Parathyroid adenoma (tissue), 2 donors: ENCODE measurements at regions not wholly inside any gene's neighbourhood (a gene's known extent, or its start where the extent isn't known, plus 50 kb on each side); places are given as distances from the start of the nearest gene placed in this dataset.
A peak's percentile ranks its signal among the peaks of the same experiment; 100 is the strongest.

Experiments used
- H2AFZ ChIP-seq: fragments of 300-600 bp; sonication (generic); one replicate; pipeline ENCODE4 v1.7.0; 2017; ENCODE audit warnings: antibody characterized with exemption, mild to moderate bottlenecking
- H3K27ac ChIP-seq: fragments of 300-600 bp; sonication (generic); one replicate; pipeline ENCODE4 v1.7.0; 2017
- H3K27me3 ChIP-seq: fragments of 300-600 bp; sonication (generic); one replicate; pipeline ENCODE4 v1.7.0; 2017; ENCODE audit warnings: low read length; ENCODE audit not compliant: control insufficient read depth, insufficient read depth
- H3K36me3 ChIP-seq: fragments of 300-600 bp; sonication (generic); one replicate; pipeline ENCODE4 v1.7.0; 2017; ENCODE audit warnings: low read length; ENCODE audit not compliant: control insufficient read depth, insufficient read depth
- H3K4me1 ChIP-seq: fragments of 300-600 bp; sonication (generic); one replicate; pipeline ENCODE4 v1.7.0; 2017; ENCODE audit warnings: control low read depth
- H3K4me2 ChIP-seq: fragments of 300-600 bp; sonication (generic); one replicate; pipeline ENCODE4 v1.7.0; 2017; ENCODE audit warnings: low read length
- H3K4me3 ChIP-seq: fragments of 300-600 bp; sonication (generic); one replicate; pipeline ENCODE4 v1.7.0; 2017; ENCODE audit warnings: low read depth, low read length
- H3K79me2 ChIP-seq: fragments of 300-600 bp; sonication (generic); one replicate; pipeline ENCODE4 v1.7.0; 2017; ENCODE audit warnings: control low read depth
- H3K9ac ChIP-seq: fragments of 300-600 bp; sonication (generic); one replicate; pipeline ENCODE4 v1.7.0; 2017; ENCODE audit warnings: mild to moderate bottlenecking
- H3K9me3 ChIP-seq: fragments of 300-600 bp; sonication (generic); one replicate; pipeline ENCODE4 v1.7.0; 2017; ENCODE audit warnings: low read length; ENCODE audit not compliant: control insufficient read depth
- TF ChIP-seq, protein P1 (sequence below): fragments of 300-600 bp; sonication (generic); IDR thresholded peaks from one replicate; pipeline ENCODE4 v1.7.0; 2017; ENCODE audit warnings: antibody characterized with exemption, mild to moderate bottlenecking
- donor health status: primary hyperparathyroidism.

DNA sequence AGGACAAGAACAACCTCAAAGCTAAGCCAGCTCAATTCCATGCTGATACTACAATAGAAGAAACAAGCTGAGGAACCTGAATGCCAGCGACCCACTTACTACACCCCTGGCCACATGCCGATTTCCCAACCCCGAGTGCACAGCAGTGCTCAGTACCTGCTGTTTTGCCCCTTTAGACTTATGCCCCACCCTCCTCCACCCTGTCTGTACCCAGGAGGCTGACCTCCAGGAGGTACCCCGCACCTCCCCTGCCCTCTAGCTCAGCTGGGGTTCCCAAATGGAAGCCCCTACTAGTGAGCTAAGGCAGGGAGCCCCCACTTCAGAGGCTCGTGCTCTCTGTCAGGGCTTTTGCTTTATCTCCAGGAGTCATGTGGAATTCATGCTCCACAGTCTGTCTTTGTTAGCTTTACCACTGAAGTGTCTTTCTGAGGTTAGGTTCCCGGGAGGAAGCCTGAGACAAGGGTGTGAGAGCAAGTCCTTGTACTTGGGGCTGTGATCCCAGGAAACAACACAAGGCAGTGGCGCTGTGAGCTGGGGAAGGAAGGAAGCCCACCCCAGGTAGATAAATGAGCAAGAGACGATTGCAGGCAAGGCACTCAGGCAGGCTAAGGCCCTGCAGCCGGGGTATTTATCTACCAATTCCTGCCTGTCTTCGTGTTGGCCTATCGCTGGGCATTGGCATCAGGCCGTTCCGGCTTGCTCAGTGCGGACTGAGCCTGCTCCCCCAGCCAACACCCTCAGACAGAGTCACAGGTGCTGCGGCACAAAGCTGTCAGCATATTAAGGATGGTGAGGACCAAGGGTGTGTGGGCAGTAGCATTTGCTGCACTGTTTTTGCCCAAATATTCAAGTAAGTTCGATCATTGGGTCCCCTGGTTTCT, 220.5 kb downstream of the CYP26B1 start:
- no peak overlapping the region for H3K9ac ChIP-seq
- H3K9me3 ChIP-seq, result no peaks in the 10 kb centered on the region
- TF ChIP-seq, protein P1, sequence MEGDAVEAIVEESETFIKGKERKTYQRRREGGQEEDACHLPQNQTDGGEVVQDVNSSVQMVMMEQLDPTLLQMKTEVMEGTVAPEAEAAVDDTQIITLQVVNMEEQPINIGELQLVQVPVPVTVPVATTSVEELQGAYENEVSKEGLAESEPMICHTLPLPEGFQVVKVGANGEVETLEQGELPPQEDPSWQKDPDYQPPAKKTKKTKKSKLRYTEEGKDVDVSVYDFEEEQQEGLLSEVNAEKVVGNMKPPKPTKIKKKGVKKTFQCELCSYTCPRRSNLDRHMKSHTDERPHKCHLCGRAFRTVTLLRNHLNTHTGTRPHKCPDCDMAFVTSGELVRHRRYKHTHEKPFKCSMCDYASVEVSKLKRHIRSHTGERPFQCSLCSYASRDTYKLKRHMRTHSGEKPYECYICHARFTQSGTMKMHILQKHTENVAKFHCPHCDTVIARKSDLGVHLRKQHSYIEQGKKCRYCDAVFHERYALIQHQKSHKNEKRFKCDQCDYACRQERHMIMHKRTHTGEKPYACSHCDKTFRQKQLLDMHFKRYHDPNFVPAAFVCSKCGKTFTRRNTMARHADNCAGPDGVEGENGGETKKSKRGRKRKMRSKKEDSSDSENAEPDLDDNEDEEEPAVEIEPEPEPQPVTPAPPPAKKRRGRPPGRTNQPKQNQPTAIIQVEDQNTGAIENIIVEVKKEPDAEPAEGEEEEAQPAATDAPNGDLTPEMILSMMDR, result no peak
- no peaks in the 10 kb centered on the region for H3K27me3 ChIP-seq
- no peaks in the 10 kb centered on the region for H3K79me2 ChIP-seq
- no peak overlapping the region for H2AFZ ChIP-seq
- no peak overlapping the region for H3K27ac ChIP-seq
- H3K36me3 ChIP-seq, result no peaks in the 10 kb centered on the region
- H3K4me1 ChIP-seq, result peaks cover 4% of the 10 kb centered on the region
- H3K4me3 ChIP-seq, result no peak overlapping the region
- no peak overlapping the region for H3K4me2 ChIP-seq

DNA sequence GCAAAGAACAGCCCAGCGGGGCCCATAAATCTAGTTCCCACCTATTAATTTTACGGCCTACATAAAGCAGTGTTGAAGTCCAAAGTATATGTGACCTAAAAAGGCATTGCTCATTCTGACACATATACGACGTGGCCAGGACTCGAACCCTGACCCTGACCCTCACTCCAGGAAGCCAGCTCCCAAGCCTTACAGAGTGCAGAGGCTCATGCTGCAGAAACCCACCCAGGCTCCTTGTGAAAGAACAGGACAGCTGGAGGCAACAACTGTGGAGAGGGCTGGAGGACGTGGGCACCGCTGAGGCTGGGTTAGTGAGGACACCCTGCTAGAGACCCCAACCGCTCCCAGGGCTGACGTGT, 221.6 kb downstream of the CYP26B1 start:
- no peak overlapping the region for H3K9ac ChIP-seq
- no peak overlapping the region for H3K4me2 ChIP-seq
- H3K36me3 ChIP-seq, result no peaks in the 10 kb centered on the region
- H3K9me3 ChIP-seq, result no peaks in the 10 kb centered on the region
- TF ChIP-seq, protein P1, result no peak
- no peaks in the 10 kb centered on the region for H3K27me3 ChIP-seq
- H3K27ac ChIP-seq, result no peak overlapping the region
- no peak overlapping the region for H3K4me3 ChIP-seq
- H2AFZ ChIP-seq, result no peak overlapping the region
- no peaks in the 10 kb centered on the region for H3K79me2 ChIP-seq
- H3K4me1 ChIP-seq, result peaks cover 4% of the 10 kb centered on the region

DNA sequence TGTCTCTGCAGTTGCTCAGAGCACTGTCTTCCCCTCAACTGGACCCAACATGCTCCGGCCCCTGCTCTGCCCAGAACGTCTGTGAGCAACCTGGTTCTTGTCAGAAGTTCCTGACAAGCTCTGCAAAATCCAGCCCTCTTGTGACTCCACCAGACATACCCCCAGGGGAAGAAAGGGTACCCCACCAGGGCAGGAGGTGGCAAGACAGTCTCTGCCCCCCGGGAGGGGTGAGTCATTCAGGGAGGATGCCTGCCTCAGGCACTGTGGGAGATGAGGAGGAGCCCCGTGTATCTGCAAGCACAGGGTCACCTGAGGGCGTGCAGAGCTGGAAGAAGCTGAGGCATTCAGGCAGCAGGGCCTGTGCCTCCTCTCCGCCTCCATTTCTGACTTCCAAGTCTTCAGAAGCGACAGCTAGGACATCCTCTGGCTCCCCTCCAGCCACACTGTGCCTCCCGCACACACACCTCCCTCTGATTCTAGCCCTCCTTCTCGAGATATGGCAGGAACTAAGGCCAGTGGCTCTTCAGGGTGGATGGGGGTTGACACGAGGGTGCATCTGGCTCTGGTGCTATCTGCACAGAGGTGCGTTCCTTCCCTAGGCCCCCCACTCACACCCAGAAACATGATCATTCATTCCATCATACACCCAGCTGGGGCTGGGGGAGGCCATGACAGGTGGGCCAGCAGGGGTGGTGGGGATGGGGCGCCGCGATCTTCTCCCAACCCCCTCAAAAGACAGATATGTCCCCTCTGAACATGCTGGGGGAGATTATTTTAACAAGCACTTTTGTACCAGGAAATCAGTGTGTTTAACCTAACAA, 222.2 kb downstream of the CYP26B1 start:
- TF ChIP-seq, protein P1, result no peak
- H3K79me2 ChIP-seq, result no peaks in the 10 kb centered on the region
- no peak overlapping the region for H3K4me3 ChIP-seq
- H3K4me2 ChIP-seq, result no peak overlapping the region
- H2AFZ ChIP-seq, result no peak overlapping the region
- H3K27me3 ChIP-seq, result no peaks in the 10 kb centered on the region
- H3K9me3 ChIP-seq, result no peaks in the 10 kb centered on the region
- no peak overlapping the region for H3K27ac ChIP-seq
- H3K36me3 ChIP-seq, result no peaks in the 10 kb centered on the region
- peaks cover 4% of the 10 kb centered on the region for H3K4me1 ChIP-seq
- no peak overlapping the region for H3K9ac ChIP-seq

DNA sequence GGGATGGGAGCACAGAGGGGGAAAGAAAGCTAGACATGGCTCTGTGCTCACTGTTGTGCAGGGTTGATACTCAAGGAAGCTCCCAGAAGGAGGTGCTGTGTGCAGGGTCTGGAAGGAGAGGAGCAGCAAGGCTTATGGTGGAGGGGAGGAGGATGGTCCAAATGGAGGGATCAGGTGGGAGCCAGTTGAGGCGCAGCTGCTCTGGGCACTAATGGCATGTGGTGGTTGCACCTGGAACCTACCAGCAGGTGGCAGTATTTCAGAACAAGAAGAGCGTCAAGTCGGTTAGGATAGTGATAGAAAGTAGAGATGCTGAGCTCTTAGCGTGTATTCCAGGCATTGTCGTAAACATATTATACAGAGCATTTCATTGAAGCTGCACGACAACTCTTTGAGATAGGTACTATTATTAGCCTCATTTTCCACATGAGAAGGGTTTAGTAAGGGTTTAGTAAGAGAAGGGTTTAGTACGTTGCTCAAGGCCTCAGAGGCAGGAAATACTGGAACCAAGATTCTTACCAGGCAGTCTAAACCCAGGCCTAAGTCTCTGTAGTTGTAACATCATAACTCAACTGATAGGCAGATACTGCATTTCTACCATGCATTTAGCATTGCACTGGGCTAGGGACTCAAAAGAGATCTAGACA, 223.7 kb downstream of the CYP26B1 start:
- Histone ChIP-seq H3K27ac (no peak overlapping the region), H3K9ac (no peak overlapping the region), H3K4me3 (no peak overlapping the region), H3K27me3 (no peaks in the 10 kb centered on the region), H3K79me2 (no peaks in the 10 kb centered on the region), H3K4me2 (no peak overlapping the region), H3K36me3 (no peaks in the 10 kb centered on the region), H3K4me1 (no peaks in the 10 kb centered on the region), H2AFZ (no peak overlapping the region), H3K9me3 (no peaks in the 10 kb centered on the region)
- TF ChIP-seq, protein P1, result peak; percentile 87
